SKM-1 (cell line): ENCODE measurements at regions not wholly inside any gene's neighbourhood (a gene's known extent, or its start where the extent isn't known, plus 50 kb on each side); places are given as distances from the start of the nearest gene placed in this dataset.

Experiments used
- DNase-seq: peaks from one replicate; lab custom pipeline; 2025; ENCODE audit not compliant: unreplicated experiment; lab: John Stamatoyannopoulos, UW

- DNase-seq = no peak
Measured at GRCh38 chr5:8136271-8136670, 267.3 kb downstream of the MTRR start.

DNA sequence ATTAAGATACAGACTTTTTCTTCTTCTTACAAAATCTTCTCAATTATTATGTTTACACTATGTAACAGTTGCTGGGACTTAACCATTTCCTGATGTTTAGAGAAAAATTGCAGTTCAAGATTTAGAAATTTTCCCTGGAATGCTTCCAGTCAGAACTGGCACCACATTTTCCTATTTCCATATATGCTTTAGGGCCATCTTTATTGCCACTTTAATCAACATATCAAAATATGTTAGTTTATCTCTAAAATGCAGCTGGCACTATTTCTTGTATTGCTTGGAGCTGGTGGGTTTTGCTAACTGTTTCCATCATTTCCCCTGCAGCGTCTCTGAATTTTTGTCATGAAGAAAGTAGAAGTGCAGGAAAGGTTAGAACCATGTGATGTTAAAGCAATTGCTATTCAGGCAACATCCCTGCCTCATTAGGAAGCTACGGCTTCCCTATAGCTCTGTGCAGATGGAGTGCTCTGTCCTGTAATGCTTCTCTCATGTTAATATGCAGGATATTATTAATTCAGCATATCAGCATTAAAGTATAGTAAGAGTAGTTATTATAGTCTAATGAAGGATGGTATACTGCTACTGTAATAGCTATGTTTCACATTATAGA lies 269.1 kb downstream of the MTRR start:
- no peak for DNase-seq

GRCh38 chr5:8138884-8139283 lies 269.9 kb downstream of the MTRR start:
- DNase-seq = peak; percentile 61

DNA sequence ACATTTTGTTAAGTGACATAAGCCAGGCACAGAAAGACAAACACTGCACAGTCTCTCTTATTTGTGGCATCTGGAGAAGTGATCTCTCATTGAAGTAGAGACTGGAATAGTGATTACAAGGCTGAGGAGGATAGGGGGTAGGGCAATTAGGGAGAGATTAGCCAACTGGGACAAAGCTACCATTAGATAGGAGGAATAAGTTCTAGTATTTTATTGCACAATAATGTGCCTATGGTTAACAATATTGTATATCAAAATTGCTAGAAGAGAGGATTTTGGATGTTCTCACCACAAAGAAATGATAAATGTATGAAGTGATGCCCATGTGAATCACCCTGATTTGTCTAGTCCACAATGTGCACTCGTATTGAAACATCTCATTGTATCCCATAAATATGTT lies 281.8 kb downstream of the MTRR start:
- DNase-seq = no peak

GRCh38 chr5:8156706-8157105 lies 287.8 kb downstream of the MTRR start:
- no peak for DNase-seq

DNA sequence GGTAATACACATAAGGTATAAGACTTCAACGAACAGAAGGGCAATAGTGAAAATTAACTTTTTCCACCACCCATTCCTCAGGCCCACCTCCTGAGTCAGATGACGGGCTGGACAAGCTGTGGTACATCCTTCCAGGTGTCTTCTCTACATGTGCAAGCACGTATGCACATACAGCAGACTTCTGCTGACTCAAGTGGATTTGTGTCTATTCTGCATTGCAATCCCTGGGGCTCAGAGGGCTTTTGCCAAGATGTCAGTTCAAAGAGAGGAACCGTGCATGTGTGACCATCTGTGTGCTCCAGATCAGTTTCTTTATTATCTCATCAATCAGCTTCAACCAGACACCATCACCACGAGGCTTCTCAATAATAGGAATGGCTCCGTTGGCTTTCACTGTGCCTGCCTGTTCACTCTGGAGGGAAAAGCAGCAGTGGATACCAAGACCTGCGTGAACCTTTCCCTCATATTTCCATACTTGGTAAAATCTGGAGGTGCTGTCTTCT lies 288.4 kb downstream of the MTRR start:
- DNase-seq = no peak

GRCh38 chr5:8176101-8176693 lies 307.2 kb downstream of the MTRR start:
- DNase-seq = peak; percentile 20

DNA sequence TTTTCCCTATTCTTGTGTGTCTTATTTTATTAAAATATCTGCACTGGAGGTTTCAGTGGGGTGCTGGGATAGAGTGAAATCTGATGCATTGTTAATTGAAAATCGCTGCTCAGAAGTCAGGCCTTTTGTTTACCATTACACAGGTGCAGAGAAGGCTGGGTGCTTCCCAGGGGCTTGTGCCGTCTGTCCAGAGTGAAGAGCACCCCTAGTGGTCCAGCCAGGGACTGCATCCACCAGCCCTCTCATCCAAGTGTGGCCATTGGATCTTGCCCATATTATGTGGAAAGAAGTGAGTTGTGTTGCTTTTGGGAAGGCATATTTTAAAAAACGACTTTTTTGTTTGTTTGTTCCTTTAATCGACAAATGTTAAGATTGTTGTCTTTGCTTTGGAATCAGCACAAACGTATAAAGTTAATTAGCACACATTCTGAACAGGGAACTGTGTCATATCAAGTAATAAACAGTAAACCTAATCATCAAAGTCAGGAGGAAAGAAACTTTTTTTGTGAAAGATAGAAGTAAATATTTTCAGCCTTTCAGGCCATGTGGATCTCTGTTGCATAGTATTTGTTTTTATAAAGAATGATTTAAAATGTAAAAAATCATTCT lies 315.6 kb downstream of the MTRR start:
- DNase-seq = no peak

DNA sequence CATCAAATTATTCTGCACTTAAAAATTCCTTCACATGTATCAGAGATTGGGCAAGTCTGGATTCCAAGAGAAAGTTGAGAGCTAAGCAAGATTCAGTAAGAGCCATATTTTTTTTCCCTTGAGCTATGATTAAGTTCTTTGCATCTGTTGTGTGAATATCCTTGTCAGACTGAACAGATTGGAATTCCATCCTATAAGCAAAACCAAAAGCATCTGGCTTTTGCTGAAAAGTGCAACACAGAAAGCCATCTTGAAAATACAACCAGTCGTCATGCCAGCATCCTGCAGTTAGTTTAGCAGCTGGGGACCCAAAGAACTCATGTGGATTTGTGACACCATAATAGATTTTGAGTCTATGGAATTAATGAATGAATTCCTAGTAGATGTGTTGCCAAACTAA lies 316.9 kb downstream of the MTRR start:
- DNase-seq = no peak

- no peak for DNase-seq
Measured at GRCh38 chr5:8188874-8189565, 320.1 kb downstream of the MTRR start.

DNA sequence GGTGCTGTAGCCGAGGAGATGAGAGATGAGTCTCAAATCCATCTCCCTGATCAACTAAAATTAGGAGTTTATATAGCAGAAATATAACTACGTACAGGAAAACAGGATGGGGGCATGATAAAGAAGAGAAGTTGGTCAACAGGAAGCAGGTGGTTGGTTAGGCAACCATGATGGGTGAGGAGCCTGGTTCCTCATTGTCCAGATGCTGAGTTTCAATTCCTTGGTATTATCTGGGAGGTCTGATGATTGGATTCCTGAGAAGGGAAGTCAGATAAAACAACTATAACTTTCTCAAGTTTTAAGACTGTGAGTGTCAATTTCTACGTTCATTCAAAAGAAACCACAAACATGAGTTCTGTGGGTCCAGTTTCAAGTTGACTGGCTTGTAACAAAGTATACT lies 323.9 kb downstream of the MTRR start:
- DNase-seq = no peak

- DNase-seq = no peak
Measured at GRCh38 chr5:8196061-8196460, 327.1 kb downstream of the MTRR start.

GRCh38 chr5:8208307-8208706 lies 339.4 kb downstream of the MTRR start:
- no peak for DNase-seq

GRCh38 chr5:8209500-8209899 lies 340.6 kb downstream of the MTRR start:
- no peak for DNase-seq

DNA sequence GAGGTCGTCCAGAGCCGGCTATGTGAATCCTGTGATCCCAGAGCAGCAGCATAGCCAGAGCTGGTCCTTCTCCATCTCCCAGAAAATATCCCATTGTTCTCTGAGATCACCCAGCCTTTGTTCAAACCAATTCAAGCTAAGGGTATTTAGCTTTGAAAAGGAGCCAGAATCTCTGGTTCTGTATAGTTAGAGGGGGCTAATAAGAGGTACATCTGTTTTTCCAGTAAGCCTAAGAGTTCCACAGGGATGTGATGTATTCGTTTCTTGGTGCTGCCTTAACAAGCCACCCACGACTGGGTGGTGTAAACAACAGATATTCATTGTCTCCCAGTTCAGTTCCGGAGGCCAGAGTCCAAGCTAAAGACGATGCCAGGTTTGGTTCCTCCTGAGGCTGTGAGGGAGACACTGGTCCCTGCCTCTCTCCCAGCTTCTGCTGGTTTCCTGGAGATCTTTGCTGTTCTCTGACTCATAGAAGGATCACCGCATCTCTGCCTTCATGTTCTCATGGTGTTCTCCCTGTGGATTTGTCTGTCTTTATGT lies 344.8 kb downstream of the MTRR start:
- no peak for DNase-seq

DNA sequence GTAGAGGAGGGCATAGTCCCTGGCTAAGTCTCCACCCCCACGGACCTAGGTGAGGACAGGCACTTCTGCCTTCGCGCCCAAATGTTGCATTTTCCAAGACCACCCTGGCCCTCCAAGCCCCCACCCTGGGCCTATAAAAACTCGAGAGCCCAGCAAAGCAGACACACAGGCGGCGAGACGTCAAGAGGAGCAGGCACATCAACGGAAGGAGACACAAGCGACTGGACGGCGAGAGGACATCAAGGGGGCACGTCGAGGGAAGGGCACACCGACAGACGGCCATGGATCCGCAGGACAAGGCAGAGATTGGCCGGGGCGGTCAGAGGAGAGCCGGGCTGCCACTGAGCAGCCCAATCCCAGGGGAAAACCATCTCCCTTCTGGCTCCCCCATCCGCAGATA lies 348.0 kb downstream of the MTRR start:
- DNase-seq = no peak

DNA sequence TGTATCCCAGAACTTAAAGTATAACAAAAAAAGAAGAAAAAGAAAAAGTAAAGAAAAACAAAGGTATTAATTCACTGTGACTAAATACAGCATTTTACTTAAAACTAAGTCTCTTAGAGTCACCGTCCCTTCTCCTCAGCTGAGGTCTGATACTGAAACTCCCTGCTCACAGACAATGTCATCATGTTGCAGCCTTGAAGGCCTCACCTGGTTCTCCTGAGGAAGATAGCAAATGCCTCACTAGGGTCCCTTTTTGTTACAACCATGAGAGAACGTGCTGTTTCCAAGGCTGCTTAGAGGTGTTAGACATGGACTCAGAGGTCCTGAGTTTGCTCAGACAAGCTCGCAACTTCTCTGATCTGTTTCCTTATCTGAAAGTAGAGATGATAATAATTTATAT lies 357.2 kb downstream of the MTRR start:
- DNase-seq = no peak

GRCh38 chr5:8227112-8227511 lies 358.2 kb downstream of the MTRR start:
- no peak for DNase-seq

DNA sequence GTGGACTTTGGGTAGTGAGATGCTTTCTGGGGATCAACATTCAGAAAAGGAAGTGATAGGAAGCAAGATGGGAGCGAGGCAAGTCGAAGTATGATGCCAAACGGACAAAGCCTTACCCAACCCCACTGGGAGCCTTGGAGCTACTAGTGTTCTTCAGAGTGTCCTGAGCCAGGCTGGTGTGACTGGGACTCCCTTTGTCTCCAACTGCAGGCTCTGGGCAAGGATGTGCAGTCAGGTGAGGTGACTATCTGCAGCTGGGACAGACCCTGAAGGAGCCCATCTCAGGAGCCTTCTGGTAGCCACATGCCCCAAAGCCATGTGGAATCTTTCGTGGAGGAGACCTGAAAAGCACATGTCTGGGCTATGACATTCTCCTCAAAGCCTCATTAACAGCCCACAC lies 360.6 kb downstream of the MTRR start:
- DNase-seq = no peak

DNA sequence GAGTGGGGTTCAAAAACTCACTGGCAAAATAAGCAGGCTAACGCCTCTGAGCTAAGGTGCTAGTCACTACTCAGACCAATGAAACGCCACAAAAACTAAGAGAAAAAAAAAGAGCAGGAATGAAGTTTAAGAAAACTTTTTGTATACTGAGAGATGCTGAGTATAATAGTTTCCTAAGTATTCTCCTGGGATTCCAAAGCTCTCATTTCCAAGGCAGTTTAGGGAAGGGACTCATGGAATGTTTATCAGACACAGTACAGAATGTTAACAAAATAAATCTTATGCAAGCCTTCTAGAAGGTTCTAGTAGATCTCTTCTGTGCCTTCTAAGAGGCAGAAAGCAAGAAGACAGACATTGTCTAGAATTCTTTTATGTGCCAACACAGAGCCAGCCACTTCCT lies 361.9 kb downstream of the MTRR start:
- DNase-seq = no peak

DNA sequence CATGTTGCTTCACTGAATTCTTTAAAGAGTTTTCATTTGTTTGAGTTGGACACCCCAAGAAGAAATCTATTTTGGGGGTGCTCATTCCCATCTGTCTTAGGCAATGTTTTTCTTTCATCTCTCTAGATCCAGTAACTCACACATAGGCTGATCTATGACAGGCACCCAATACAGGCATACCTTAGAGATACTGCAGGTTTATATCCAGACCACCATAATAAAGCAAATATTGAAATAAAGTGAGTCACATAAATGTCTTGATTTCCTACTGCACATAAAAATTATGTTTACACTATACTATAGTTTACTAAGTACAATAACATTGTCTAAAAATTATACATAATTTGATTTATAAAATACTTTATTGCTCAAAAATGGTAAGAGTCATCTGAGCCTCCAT lies 364.5 kb downstream of the MTRR start:
- DNase-seq = no peak
